ENCODE measurements at regions not wholly inside any gene's neighbourhood (a gene's known extent, or its start where the extent isn't known, plus 50 kb on each side); places are given as distances from the start of the nearest gene placed in this dataset.

DNA sequence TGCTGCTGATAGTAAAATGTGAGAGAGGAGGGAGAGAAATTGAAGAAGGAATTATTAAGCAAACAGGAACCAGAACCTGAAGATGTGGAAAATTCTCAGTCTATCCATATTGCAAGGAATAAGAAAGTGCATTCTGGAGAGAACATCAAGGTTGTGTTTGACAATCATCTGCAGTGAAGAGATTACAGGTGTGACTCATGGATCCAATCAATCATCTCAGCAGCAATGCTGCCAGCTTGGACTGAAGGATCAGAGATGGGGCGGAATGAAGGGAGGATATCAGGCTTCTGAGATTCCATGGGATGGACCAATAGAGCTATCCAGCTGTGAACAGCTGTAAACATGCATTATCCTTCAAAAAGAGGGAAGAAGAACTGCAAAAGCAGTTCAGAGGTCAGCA, 247.3 kb downstream of the LPIN1 start:
- TF ChIP-seq POLR2AphosphoS5 (IDR thresholded peaks at IDR 0.05) = no peak
- TF ChIP-seq EP300 (IDR thresholded peaks at IDR 0.05) = no peak
- no peak for TF ChIP-seq POLR2A (IDR thresholded peaks at IDR 0.05)
- TF ChIP-seq, protein P1, sequence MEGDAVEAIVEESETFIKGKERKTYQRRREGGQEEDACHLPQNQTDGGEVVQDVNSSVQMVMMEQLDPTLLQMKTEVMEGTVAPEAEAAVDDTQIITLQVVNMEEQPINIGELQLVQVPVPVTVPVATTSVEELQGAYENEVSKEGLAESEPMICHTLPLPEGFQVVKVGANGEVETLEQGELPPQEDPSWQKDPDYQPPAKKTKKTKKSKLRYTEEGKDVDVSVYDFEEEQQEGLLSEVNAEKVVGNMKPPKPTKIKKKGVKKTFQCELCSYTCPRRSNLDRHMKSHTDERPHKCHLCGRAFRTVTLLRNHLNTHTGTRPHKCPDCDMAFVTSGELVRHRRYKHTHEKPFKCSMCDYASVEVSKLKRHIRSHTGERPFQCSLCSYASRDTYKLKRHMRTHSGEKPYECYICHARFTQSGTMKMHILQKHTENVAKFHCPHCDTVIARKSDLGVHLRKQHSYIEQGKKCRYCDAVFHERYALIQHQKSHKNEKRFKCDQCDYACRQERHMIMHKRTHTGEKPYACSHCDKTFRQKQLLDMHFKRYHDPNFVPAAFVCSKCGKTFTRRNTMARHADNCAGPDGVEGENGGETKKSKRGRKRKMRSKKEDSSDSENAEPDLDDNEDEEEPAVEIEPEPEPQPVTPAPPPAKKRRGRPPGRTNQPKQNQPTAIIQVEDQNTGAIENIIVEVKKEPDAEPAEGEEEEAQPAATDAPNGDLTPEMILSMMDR (IDR thresholded peaks at IDR 0.05) = no peak
- H3K4me1 ChIP-seq = no peaks in the 10 kb centered on the region
- H3K27ac ChIP-seq = no peak overlapping the region
- H3K4me3 ChIP-seq = no peak overlapping the region
- no peaks in the 10 kb centered on the region for H3K27me3 ChIP-seq
- 71% methylated on average over 1 of the region's 1 CpG for WGBS
- DNase-seq (ENCODE audit: low spot score in 2 of 2) = no peak
- no peaks in the 10 kb centered on the region for H3K36me3 ChIP-seq
- no peaks in the 10 kb centered on the region for H3K9me3 ChIP-seq

DNA sequence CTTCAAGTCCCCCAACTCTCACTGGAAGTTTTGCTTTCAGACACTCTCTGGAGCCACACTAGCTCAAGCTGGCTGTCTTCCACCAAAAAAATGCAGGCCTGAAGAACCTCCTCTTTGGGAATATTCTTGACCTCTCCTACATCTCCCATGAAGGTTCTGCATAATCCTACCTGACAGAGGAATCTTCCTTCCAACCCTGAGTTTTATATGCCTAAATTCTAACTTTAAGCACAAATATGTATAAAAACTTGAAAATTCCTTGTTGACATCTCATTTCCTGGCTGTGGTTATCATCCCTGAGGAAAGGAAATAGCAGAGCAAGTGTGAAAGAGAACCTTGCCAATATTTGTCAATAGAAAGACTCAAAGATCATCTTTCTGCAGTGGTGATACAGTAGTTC, 249.0 kb downstream of the LPIN1 start:
- TF ChIP-seq, protein P1 (IDR thresholded peaks at IDR 0.05) = no peak
- TF ChIP-seq POLR2AphosphoS5 (IDR thresholded peaks at IDR 0.05) = no peak
- no peak for TF ChIP-seq EP300 (IDR thresholded peaks at IDR 0.05)
- no peak for TF ChIP-seq POLR2A (IDR thresholded peaks at IDR 0.05)
- DNase-seq (ENCODE audit: low spot score in 2 of 2) = no peak
- no peaks in the 10 kb centered on the region for H3K4me1 ChIP-seq
- H3K27me3 ChIP-seq = no peaks in the 10 kb centered on the region
- H3K36me3 ChIP-seq = no peaks in the 10 kb centered on the region
- no peak overlapping the region for H3K4me3 ChIP-seq
- no peaks in the 10 kb centered on the region for H3K9me3 ChIP-seq
- H3K27ac ChIP-seq = no peak overlapping the region

DNA sequence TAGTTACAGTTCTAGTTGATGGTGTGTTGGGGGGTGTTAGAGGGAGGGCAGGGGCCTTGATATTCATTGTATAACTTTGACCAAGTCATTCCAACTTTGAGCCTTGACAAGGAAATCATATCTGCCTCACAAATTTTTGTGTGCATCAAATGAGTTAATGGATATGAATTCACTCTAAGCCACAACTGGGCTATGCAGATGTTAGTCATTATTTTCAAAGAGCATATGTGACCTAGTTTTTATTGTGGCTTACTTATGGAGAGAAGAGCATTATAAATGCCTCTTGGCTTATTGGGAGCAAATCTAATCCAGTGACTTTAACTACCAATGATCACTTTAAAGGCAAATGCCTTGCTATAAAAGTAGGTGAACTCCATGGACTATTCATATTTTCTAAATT, 250.2 kb downstream of the LPIN1 start:
- H3K4me1 ChIP-seq = no peaks in the 10 kb centered on the region
- H3K27me3 ChIP-seq = no peaks in the 10 kb centered on the region
- no peak overlapping the region for H3K27ac ChIP-seq
- H3K36me3 ChIP-seq = no peaks in the 10 kb centered on the region
- H3K9me3 ChIP-seq = no peaks in the 10 kb centered on the region
- no peak overlapping the region for H3K4me3 ChIP-seq
- no peak for TF ChIP-seq EP300 (IDR thresholded peaks at IDR 0.05)
- TF ChIP-seq POLR2AphosphoS5 (IDR thresholded peaks at IDR 0.05) = no peak
- no peak for TF ChIP-seq POLR2A (IDR thresholded peaks at IDR 0.05)
- TF ChIP-seq, protein P1 (IDR thresholded peaks at IDR 0.05) = no peak
- no peak for DNase-seq (ENCODE audit: low spot score in 2 of 2)

DNA sequence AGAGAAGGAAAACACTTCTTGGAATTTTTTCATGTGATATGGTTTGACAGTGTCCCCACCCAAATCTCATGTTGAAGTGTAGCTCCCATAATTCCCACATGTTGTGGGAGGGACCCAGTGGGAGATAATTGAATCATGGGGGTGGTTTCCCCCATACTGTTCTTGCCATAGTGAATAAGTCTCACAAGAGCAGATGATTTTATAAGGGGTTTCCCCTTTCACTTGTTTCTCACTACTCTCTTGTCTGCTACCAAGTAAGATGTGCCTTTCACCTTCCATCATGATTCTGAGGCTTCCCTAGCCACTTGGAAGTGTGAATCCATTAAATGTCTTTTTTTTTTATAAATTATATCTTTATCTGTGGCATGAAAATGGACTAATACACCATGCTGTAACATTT, 250.7 kb downstream of the LPIN1 start:
- H3K4me3 ChIP-seq = no peak overlapping the region
- no peak overlapping the region for H3K27ac ChIP-seq
- DNase-seq (ENCODE audit: low spot score in 2 of 2) = no peak
- TF ChIP-seq EP300 (IDR thresholded peaks at IDR 0.05) = no peak
- TF ChIP-seq, protein P1 (IDR thresholded peaks at IDR 0.05) = no peak
- no peak for TF ChIP-seq POLR2A (IDR thresholded peaks at IDR 0.05)
- TF ChIP-seq POLR2AphosphoS5 (IDR thresholded peaks at IDR 0.05) = no peak
- H3K9me3 ChIP-seq = no peaks in the 10 kb centered on the region
- H3K36me3 ChIP-seq = no peaks in the 10 kb centered on the region
- H3K27me3 ChIP-seq = no peaks in the 10 kb centered on the region
- no peaks in the 10 kb centered on the region for H3K4me1 ChIP-seq

DNA sequence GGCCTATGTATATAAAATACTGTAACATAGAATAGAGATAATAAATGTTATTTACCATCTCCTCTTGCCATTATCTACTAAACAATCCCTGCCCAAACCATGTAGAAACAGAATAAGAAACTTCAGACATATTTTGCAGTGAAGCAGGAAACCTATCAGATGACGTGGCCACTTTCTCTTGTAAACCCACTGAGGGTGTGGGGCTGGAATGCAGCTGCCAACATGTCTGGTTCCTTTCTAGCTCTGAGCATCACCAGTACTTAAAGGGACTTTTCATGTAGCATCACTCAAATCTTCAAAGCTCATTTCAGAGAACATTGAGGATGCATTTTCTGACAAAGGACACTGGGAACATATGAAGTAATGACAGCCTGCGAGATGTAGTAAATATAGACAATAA, 251.8 kb downstream of the LPIN1 start:
- H3K36me3 ChIP-seq = no peaks in the 10 kb centered on the region
- H3K27me3 ChIP-seq = no peaks in the 10 kb centered on the region
- TF ChIP-seq, protein P1 (IDR thresholded peaks at IDR 0.05) = no peak
- TF ChIP-seq EP300 (IDR thresholded peaks at IDR 0.05) = no peak
- TF ChIP-seq POLR2A (IDR thresholded peaks at IDR 0.05) = no peak
- no peak for TF ChIP-seq POLR2AphosphoS5 (IDR thresholded peaks at IDR 0.05)
- no peaks in the 10 kb centered on the region for H3K4me1 ChIP-seq
- H3K9me3 ChIP-seq = no peaks in the 10 kb centered on the region
- no peak overlapping the region for H3K4me3 ChIP-seq
- no peak overlapping the region for H3K27ac ChIP-seq
- no peak for DNase-seq (ENCODE audit: low spot score in 2 of 2)
- WGBS = 67% methylated on average over 2 of the region's 2 CpGs

Data from suprapubic skin (tissue), 4 donors.